ENCODE measurements at regions not wholly inside any gene's neighbourhood (a gene's known extent, or its start where the extent isn't known, plus 50 kb on each side); places are given as distances from the start of the nearest gene placed in this dataset.

DNA sequence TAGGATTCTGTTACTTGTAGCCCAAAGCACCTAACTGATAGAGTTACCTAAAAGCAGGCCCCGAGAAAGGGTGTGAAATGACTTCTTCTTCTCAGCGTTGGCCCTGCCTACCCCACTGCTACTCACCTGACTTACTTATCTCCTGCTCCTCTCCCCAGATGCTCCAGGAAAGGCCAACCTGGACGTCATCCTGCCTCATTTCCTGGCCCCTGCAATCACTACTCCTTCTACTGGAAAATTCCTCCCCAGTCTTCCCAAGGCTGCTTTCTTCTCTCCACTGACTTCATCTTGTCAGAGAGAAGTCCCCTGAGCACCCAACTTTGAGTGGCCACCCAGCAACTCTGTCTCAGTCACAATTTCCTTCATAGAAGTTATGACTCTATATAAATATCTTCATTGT, 63.4 kb upstream of the KLF7 start:
- TF ChIP-seq, protein P1, sequence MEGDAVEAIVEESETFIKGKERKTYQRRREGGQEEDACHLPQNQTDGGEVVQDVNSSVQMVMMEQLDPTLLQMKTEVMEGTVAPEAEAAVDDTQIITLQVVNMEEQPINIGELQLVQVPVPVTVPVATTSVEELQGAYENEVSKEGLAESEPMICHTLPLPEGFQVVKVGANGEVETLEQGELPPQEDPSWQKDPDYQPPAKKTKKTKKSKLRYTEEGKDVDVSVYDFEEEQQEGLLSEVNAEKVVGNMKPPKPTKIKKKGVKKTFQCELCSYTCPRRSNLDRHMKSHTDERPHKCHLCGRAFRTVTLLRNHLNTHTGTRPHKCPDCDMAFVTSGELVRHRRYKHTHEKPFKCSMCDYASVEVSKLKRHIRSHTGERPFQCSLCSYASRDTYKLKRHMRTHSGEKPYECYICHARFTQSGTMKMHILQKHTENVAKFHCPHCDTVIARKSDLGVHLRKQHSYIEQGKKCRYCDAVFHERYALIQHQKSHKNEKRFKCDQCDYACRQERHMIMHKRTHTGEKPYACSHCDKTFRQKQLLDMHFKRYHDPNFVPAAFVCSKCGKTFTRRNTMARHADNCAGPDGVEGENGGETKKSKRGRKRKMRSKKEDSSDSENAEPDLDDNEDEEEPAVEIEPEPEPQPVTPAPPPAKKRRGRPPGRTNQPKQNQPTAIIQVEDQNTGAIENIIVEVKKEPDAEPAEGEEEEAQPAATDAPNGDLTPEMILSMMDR (IDR thresholded peaks at IDR 0.05; ENCODE audit: insufficient read depth, low read length), result no peak
- TF ChIP-seq, protein P2, sequence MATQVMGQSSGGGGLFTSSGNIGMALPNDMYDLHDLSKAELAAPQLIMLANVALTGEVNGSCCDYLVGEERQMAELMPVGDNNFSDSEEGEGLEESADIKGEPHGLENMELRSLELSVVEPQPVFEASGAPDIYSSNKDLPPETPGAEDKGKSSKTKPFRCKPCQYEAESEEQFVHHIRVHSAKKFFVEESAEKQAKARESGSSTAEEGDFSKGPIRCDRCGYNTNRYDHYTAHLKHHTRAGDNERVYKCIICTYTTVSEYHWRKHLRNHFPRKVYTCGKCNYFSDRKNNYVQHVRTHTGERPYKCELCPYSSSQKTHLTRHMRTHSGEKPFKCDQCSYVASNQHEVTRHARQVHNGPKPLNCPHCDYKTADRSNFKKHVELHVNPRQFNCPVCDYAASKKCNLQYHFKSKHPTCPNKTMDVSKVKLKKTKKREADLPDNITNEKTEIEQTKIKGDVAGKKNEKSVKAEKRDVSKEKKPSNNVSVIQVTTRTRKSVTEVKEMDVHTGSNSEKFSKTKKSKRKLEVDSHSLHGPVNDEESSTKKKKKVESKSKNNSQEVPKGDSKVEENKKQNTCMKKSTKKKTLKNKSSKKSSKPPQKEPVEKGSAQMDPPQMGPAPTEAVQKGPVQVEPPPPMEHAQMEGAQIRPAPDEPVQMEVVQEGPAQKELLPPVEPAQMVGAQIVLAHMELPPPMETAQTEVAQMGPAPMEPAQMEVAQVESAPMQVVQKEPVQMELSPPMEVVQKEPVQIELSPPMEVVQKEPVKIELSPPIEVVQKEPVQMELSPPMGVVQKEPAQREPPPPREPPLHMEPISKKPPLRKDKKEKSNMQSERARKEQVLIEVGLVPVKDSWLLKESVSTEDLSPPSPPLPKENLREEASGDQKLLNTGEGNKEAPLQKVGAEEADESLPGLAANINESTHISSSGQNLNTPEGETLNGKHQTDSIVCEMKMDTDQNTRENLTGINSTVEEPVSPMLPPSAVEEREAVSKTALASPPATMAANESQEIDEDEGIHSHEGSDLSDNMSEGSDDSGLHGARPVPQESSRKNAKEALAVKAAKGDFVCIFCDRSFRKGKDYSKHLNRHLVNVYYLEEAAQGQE (IDR thresholded peaks at IDR 0.05; ENCODE audit: insufficient replicate concordance, low read depth), result no peak

Measured in HL-60 (cell line).